Stimulated activated CD4-positive, alpha-beta T cell treated with anti-CD3 and anti-CD28 coated beads, Interleukin-15, amount 100 ng/mL, for 48 hours (primary cell): ENCODE measurements at regions not wholly inside any gene's neighbourhood (a gene's known extent, or its start where the extent isn't known, plus 50 kb on each side); places are given as distances from the start of the nearest gene placed in this dataset.

Experiments used
- DNase-seq, 2 donors: peaks; one replicate each; pipeline ENCODE4 v3.0.0-alpha.2; 2020; ENCODE audit warnings: low read depth in 2 of 2

- DNase-seq: no peak
Observed at GRCh38 chr10:109205929-109206585, 717.3 kb downstream of the XPNPEP1 start.

DNA sequence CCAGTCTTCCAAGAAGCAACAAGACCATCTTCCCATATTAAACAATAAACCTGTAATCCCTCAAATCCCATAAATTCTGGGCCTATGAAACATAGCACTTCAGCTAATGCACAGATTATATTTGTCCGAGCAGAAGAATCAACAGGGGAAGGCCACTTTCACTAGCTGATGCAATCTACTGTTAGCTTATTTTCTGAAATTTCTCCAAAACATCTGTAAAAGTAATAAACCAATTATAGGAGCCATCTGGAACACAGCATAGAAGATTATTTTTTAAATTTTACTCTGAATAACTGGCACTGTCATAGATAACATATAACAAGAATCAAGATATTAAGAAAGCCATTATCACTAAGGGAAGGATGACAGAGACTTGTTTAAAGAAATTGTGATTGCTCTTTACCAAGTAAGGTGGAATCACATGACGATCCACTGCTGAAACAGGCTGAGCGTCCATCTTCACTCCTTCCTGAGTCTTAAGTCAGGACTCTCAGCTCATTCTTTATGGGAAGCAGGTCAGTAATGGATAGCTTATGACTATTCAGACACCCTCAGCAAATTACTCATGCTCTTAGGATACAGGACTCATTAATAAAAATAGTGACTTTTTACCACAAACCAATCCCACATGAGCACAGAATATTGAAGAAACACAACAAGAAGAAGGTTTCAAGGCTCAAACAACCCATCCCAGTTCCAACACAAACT is 719.5 kb downstream of the XPNPEP1 start:
- DNase-seq: no peak

DNA sequence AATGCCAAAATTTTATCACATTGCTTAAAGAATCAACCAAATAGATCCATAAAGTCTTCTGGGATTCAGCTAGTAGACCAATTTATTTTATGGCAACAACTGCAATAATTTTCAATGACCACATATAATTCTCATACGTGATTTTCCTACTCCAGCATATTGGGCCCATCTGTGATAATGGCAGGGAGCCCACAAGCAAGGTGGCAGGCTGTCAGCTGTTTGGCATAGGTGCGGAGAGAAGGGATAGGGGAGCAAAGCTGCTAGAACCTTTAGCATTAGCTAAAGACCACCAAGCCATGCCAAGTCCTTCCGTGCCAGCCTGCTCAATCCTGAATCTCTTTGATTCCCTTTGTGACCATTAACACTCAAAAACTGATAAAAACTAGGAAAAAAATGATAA is 721.2 kb downstream of the XPNPEP1 start:
- no peak for DNase-seq

DNA sequence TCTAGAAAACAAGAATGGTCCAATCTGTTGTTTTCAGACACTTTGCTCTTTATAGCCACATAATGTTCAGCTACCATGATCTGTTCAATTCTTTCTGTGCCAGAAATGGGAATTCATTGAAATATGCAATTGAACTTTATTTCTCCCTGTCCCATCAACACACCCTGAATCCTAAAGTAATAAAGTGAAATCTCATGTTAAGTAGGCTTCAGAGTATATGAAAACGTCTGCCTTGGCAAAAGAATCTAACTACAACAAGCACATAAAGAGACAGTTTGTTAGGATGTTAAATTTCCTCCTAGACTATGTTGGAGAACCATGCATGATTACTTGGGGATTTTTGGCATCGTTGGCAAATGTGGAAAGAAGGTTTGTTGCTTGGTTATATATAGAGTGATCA is 722.7 kb downstream of the XPNPEP1 start:
- DNase-seq: no peak

DNA sequence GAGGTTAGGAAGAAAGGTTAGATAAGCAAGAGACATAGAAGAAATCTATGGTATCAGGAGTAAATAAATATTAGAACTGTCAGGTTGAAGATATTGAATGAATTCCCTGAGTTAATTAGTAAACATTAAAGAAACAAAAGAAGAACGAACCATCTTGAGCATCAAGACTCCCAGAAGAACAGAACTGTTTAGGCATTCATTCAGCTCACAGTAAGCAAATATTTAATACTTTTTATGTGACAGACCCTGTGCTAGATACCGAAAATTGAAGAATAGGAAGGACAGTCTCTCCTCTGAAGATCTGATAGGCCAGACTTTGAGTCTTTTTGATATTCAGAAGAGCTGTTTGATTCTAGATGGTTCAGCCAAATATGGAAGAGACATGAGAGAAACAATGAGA is 731.5 kb downstream of the XPNPEP1 start:
- no peak for DNase-seq

DNA sequence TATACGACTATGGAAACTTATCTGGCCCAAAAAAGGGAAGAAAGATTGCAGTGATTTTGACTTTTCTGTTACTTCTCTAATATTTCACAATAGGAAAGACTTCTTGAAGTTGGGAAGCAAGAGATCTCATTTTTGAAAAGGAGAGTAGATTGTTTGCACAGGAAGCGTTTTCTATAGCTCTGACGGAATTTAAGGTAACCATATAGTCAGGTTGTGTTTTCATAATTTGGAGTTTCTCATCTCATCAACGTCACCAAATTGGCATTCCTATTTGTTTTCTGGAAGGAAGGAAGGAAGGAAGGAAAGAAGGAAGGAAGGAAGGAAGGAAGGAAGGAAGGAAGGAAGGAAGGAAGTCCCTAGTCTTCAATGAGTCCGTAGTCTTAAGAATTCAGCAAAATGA is 732.0 kb downstream of the XPNPEP1 start:
- no peak for DNase-seq

GRCh38 chr10:109187677-109188076 is 735.6 kb downstream of the XPNPEP1 start:
- no peak for DNase-seq

DNA sequence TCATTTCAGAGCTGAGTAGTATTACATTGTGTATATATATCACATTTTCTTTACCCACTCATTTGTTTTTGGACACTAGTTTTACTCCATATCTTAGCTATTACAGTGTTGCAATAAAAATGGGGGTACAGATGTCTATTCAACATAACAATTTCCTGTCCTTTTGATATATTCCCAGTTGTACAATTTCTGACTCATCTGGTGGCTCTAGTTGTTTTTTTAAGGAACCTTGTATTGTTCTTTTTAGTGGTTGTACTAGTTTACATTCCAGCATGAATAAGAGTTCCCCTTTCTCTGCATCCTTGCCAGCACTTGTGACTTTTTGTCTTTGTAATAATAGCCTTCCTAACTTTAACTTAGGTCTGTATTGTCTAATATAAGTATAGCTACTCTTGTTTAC is 739.9 kb downstream of the XPNPEP1 start:
- DNase-seq: no peak

GRCh38 chr10:109178591-109178990 is 744.7 kb downstream of the XPNPEP1 start:
- DNase-seq: no peak

DNA sequence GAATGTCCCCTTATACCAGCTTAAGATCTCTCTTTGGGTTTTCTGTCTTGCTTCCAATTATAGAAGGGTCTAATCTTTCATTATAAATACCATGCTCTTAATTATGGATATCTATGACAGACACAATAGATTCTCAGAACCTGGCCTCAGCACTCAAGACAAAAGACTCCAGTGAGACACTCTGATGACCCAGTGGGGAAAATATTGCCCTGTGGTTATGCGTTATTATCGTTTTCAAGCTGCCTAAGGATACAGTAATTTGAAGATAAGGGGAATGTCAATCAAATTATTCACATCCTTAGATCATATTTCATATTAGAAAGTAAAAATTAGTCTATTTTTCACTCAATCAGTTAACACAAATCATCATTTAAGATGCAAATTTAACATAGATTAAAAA is 748.8 kb downstream of the XPNPEP1 start:
- no peak for DNase-seq

DNA sequence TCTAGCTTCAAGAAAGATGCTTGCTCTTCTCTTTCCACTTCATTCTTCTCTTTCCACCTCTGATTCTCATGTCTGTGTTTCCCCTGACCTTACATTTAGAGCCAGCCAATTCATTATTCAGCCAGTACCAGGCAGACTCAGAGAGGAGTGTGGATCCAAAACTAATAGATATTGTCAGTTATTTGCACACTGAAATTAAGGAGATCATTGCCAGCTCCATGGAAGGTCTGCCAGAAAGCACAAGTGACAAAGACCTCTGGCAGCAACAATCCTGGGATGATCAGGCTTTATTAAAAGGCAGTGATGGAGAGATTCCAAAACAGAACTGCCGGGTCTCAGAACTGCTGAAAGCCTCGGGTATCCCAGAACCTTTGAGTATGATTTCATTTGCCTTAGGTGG is 749.4 kb downstream of the XPNPEP1 start:
- no peak for DNase-seq

- no peak for DNase-seq
Observed at GRCh38 chr10:109173121-109173520, 750.2 kb downstream of the XPNPEP1 start.

- DNase-seq: no peak
Observed at GRCh38 chr10:109166935-109167334, 756.4 kb downstream of the XPNPEP1 start.

GRCh38 chr10:109159351-109159750 is 764.0 kb downstream of the XPNPEP1 start:
- no peak for DNase-seq

- DNase-seq: no peak
Observed at GRCh38 chr10:109156396-109156795, 766.9 kb downstream of the XPNPEP1 start.

DNA sequence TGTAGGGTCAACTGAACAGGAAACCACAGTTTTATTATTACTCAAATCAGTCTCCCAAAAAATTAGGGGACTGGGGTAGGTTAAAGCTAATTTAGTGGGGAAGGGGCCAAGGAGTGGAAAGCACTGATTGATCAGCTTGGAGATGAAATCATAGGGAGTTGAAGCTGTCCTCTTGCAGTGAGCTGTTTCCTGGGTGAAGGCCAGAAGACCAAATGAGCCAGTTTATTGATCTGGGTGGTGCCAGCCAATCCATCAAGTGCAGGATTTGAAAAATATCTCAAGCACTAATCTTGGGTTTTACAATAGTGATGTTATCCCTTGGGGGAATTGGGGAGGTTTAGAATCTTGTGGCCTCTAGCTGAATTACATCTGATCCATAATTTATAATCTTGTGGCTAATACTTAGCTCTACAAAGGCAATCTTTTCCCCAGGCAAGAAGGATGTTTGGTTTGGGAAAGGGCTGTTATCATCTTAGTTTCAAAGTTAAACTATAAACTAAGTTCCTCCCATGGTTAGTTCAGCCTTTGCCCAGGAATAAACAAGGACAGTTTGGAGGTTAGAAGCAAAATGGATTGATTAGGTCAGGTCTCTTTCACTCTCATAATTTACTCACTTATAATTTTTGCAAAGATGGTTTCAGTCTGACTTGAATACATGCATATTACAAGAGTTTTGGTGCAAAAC is 773.5 kb downstream of the XPNPEP1 start:
- DNase-seq: no peak

- no peak for DNase-seq
Observed at GRCh38 chr10:109127363-109127762, 795.9 kb downstream of the XPNPEP1 start.

DNA sequence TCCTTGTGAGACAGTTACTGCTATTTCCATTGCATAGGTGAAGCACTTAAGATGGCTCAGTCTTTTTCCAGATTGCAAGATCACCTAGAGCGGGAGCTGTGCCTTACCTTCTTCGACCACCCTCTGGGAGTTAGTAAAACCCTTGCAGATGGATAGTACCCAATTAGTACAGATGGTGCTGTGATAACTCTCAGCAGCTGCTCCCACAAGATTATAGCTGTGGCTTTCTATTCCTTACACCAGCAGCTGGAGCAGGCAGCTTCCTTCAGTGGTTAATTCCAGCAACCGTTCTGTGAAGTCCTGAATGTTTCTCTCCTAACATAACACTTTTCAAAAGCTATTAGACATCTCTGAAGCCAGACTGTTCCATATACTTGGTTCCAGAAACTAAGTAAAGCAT is 796.8 kb downstream of the XPNPEP1 start:
- no peak for DNase-seq

DNA sequence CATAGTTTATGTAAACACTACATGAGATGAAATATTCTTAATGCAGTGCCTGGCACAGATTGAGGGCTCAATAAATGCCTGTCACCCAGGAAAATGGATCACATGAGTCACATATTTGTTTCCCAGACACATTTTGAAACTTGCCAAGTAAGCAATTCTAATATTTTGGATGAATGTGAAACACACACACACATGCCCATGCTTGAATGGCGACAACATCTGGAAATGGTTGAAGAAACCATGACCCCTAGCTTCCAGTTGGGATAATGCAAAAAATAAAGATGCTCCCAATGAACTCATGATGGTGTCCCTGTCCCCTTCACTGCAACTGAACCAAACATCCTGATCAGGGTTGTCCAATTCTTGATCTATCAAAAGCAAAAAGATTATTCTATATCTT is 797.3 kb downstream of the XPNPEP1 start:
- DNase-seq: no peak

DNA sequence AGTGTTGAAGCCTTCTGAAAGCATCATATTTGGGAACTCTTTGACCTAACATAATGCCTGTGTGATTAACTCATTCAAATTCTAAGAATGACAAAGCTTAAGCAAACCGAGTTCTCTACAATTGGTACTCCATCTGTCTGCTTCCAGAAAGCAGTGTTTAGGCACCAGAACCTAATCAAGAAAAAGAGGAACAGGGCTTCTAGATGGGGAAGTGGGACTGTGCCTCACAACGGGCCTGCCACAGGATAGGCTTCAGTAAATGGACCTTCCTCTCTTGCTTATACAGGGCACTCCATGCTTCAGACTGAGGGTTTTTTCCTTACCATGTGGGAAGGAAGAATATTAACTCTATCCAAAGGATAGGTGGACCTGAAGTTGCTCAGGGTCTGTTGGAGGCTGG is 808.1 kb downstream of the XPNPEP1 start:
- DNase-seq: no peak

DNA sequence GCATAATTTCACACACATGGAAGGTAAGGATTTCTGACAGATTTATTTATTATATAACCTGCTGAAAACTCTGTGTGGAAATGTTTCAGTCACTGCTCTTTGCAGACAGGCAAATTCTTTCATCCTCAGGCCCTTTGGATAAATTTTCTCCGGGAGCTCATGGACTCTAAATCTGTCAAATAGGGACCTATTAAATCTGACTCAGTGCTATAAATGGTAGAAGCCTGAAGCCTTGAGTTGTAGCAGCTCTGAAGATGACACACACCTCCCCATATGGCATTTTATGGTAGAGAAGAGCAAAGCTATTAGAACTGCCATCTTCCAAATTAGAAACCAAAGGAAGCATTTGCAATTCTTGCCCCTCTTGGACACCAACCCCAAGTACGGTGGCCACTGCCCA is 808.7 kb downstream of the XPNPEP1 start:
- DNase-seq: no peak

DNA sequence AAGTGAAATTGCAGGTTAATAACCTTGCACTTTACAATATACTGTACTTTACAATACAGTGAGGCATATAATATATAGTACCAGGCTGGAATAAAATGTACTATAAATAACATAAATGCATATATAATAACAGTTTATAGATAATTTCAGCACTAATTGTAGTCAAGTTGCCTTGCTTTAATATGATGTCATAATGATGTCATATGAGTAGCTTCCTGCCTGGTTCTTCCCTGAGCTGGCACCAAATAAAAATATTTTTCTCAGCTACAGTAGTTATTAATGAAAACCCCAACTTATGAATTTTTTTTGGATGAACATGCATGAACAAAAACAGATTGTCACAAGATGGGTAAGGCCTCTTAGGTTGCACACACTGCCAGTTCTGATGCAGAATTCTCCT is 816.7 kb downstream of the XPNPEP1 start:
- DNase-seq: no peak

GRCh38 chr10:109105725-109106124 is 817.6 kb downstream of the XPNPEP1 start:
- no peak for DNase-seq
